H9 (cell line): ENCODE measurements at regions not wholly inside any gene's neighbourhood (a gene's known extent, or its start where the extent isn't known, plus 50 kb on each side); places are given as distances from the start of the nearest gene placed in this dataset.

ENCODE experiments used
- DNase-seq: peaks from one replicate; pipeline ENCODE4 v3.0.0-alpha.2; 2017
- H2AFZ ChIP-seq: one replicate; pipeline ENCODE4 v1.6.1; 2013; ENCODE audit warnings: mild to moderate bottlenecking, low read length, control low read depth, moderate library complexity
- H2AK5ac ChIP-seq: 2 replicates; pipeline ENCODE4 v1.6.1; 2013; ENCODE audit warnings: low read length, control low read depth, mixed read lengths; ENCODE audit not compliant: insufficient read length
- H2BK120ac ChIP-seq: one replicate; pipeline ENCODE4 v1.6.1; 2013; ENCODE audit warnings: low read depth, mild to moderate bottlenecking, low read length, control low read depth, inconsistent platforms; ENCODE audit not compliant: poor library complexity, severe bottlenecking
- H2BK12ac ChIP-seq: 2 replicates; pipeline ENCODE4 v1.6.1; 2013; ENCODE audit warnings: low read length, control low read depth, mixed read lengths, low read depth; ENCODE audit not compliant: insufficient read length
- H2BK15ac ChIP-seq: 2 replicates; pipeline ENCODE4 v1.6.1; 2013; ENCODE audit warnings: low read depth, low read length, control low read depth
- H2BK20ac ChIP-seq: one replicate; pipeline ENCODE4 v1.6.1; 2013; ENCODE audit warnings: low read depth, mild to moderate bottlenecking, low read length, control low read depth, inconsistent platforms; ENCODE audit not compliant: poor library complexity, severe bottlenecking
- H2BK5ac ChIP-seq: 2 replicates; pipeline ENCODE4 v1.6.1; 2013; ENCODE audit warnings: low read length, control low read depth, mixed read lengths; ENCODE audit not compliant: insufficient read length
- H3K14ac ChIP-seq: 2 replicates; pipeline ENCODE4 v1.6.1; 2013; ENCODE audit warnings: low read length, control low read depth; ENCODE audit not compliant: insufficient read depth
- H3K18ac ChIP-seq: 2 replicates; pipeline ENCODE4 v1.6.1; 2013; ENCODE audit warnings: low read depth, mild to moderate bottlenecking, mixed read lengths, low read length, control low read depth; ENCODE audit not compliant: insufficient read length
- H3K23ac ChIP-seq: 2 replicates; pipeline ENCODE4 v1.6.1; 2013; ENCODE audit warnings: low read length, control low read depth, mixed read lengths, low read depth; ENCODE audit not compliant: insufficient read length
- H3K23me2 ChIP-seq: 2 replicates; pipeline ENCODE4 v1.6.1; 2013; ENCODE audit warnings: low read depth, mild to moderate bottlenecking, mixed read lengths, low read length, control low read depth; ENCODE audit not compliant: insufficient read length, poor library complexity, severe bottlenecking
- H3K27ac ChIP-seq: 2 replicates; pipeline ENCODE4 v1.5.1; 2013; ENCODE audit warnings: low read length, control low read depth, mixed read lengths, low read depth; ENCODE audit not compliant: insufficient read length
- H3K27me3 ChIP-seq: 2 replicates; pipeline ENCODE4 v1.6.1; 2013; ENCODE audit warnings: low read length, control low read depth, inconsistent platforms; ENCODE audit not compliant: insufficient read depth
- H3K4ac ChIP-seq: 2 replicates; pipeline ENCODE4 v1.6.1; 2013; ENCODE audit warnings: low read depth, mild to moderate bottlenecking, control low read depth, inconsistent platforms, low read length, moderate library complexity
- H3K4me1 ChIP-seq: 2 replicates; pipeline ENCODE4 v1.6.1; 2013; ENCODE audit warnings: low read length, control low read depth, inconsistent platforms; ENCODE audit not compliant: insufficient read depth
- H3K4me2 ChIP-seq: 2 replicates; pipeline ENCODE4 v1.6.1; 2013; ENCODE audit warnings: low read length, control low read depth, mixed read lengths; ENCODE audit not compliant: insufficient read length, insufficient read depth
- H3K56ac ChIP-seq: 2 replicates; pipeline ENCODE4 v1.6.1; 2013; ENCODE audit warnings: low read depth, mild to moderate bottlenecking, mixed read lengths, low read length, control low read depth; ENCODE audit not compliant: insufficient read length
- H3K79me1 ChIP-seq: 2 replicates; pipeline ENCODE4 v1.6.1; 2013; ENCODE audit warnings: low read depth, mild to moderate bottlenecking, moderate library complexity, low read length, control low read depth, inconsistent platforms; ENCODE audit not compliant: insufficient read depth, poor library complexity, severe bottlenecking
- H3K79me2 ChIP-seq: 2 replicates; pipeline ENCODE4 v1.6.1; 2013; ENCODE audit warnings: low read length, control low read depth, inconsistent platforms; ENCODE audit not compliant: insufficient read depth
- H3K9ac ChIP-seq: 2 replicates; pipeline ENCODE4 v1.6.1; 2013; ENCODE audit warnings: low read length, control low read depth, mixed read lengths; ENCODE audit not compliant: insufficient read length; ENCODE audit errors: extremely low read depth
- H3K9me3 ChIP-seq: one replicate; pipeline ENCODE4 v1.6.1; 2013; ENCODE audit warnings: low read depth, low read length, inconsistent platforms; ENCODE audit not compliant: control insufficient read depth
- H3T11ph ChIP-seq: one replicate; pipeline ENCODE4 v1.6.1; 2013; ENCODE audit warnings: mild to moderate bottlenecking, low read length, control low read depth, inconsistent platforms
- H4K20me1 ChIP-seq: one replicate; pipeline ENCODE4 v1.6.1; 2013; ENCODE audit not compliant: control insufficient read depth, insufficient read length, insufficient read depth
- H4K5ac ChIP-seq: 2 replicates; pipeline ENCODE4 v1.6.1; 2013; ENCODE audit warnings: low read depth, mild to moderate bottlenecking, mixed read lengths, low read length, control low read depth; ENCODE audit not compliant: insufficient read length
- H4K8ac ChIP-seq: replicated peaks from 2 replicates; pipeline ENCODE4 v1.6.1; 2013; ENCODE audit warnings: low read length, control low read depth, mixed read lengths, low read depth; ENCODE audit not compliant: insufficient read length
- H4K91ac ChIP-seq: 2 replicates; pipeline ENCODE4 v1.6.1; 2013; ENCODE audit warnings: low read depth, mild to moderate bottlenecking, moderate library complexity, mixed read lengths, low read length, control low read depth; ENCODE audit not compliant: insufficient read length
- H3K27ac Mint-ChIP-seq, 3 experiments: 2 replicates in 2 of 3; 3 replicates in 1 of 3; pipeline ENCODE4 v1.8.0; 2020 to 2021; ENCODE audit warnings: mixed read lengths in 3 of 3, mild to moderate bottlenecking in 1 of 3, moderate library complexity in 1 of 3
- H3K27me3 Mint-ChIP-seq: 2 replicates; pipeline ENCODE4 v1.8.0; 2021; ENCODE audit warnings: low read depth, mild to moderate bottlenecking, moderate library complexity, mixed read lengths
- H3K36me3 Mint-ChIP-seq, 3 experiments: 2 replicates in 2 of 3; 3 replicates in 1 of 3; pipeline ENCODE4 v1.8.0; 2020 to 2021; ENCODE audit warnings: low read depth in 3 of 3, mixed read lengths in 3 of 3; ENCODE audit not compliant: insufficient read depth in 1 of 3
- H3K4me1 Mint-ChIP-seq, 2 experiments: 2 replicates each; pipeline ENCODE4 v1.8.0; 2020; ENCODE audit warnings: mixed read lengths in 2 of 2
- H3K4me3 Mint-ChIP-seq, 2 experiments: 2 replicates in 1 of 2; 3 replicates in 1 of 2; pipeline ENCODE4 v1.8.0; 2020 to 2021; ENCODE audit warnings: mild to moderate bottlenecking in 2 of 2, mixed read lengths in 2 of 2, moderate library complexity in 1 of 2
- H3K9me3 Mint-ChIP-seq, 2 experiments: 2 replicates in 1 of 2; 3 replicates in 1 of 2; pipeline ENCODE4 v1.8.0; 2020; ENCODE audit warnings: mild to moderate bottlenecking in 2 of 2, mixed read lengths in 2 of 2, moderate library complexity in 1 of 2
- CTCF ChIP-seq: fragments of 200-600 bp; sonication (generic); conservative IDR thresholded peaks from 3 replicates; pipeline ENCODE4 v1.8.0; 2021; ENCODE audit warnings: antibody characterized with exemption, mild to moderate bottlenecking
- WGBS: extraction: QIAGEN DNeasy Blood & Tissue Kit; methylation state at CpG from one replicate; pipeline ENCODE4 v1.1.7; 2013; ENCODE audit warnings: missing lambda C conversion rate, low lambda C conversion rate, mixed read lengths; ENCODE audit not compliant: insufficient read length; ENCODE audit errors: extremely low coverage; 5-methylcytosine and 5-hydroxymethylcytosine counted together

GRCh38 chr18:44061438-44061837, 619.2 kb upstream of the SETBP1 start:
- Mint-ChIP-seq H3K27ac (no peak overlapping the region), H3K4me3 (no peak overlapping the region), H3K27me3 (no peaks in the 10 kb centered on the region), H3K9me3 (peaks cover 5 to 6% of the 10 kb centered on the region in 2 experiments; a peak in 3 of 5 replicates), H3K36me3 (peaks cover 0 to 4% (median 2%) of the 10 kb centered on the region in 3 experiments; a peak in 2 of 7 replicates), H3K4me1 (no peaks in the 10 kb centered on the region)
- Histone ChIP-seq H3K9ac (no peak overlapping the region), H3K79me2 (no peaks in the 10 kb centered on the region), H4K5ac (no peak overlapping the region), H4K20me1 (no peaks in the 10 kb centered on the region), H2BK120ac (no peak overlapping the region), H3K23ac (no peak overlapping the region), H2BK12ac (no peak overlapping the region), H2BK20ac (no peak overlapping the region), H3K23me2 (no peaks in the 10 kb centered on the region), H2AFZ (no peak overlapping the region), H3T11ph (no peak overlapping the region), H3K56ac (no peak overlapping the region), H2BK5ac (no peak overlapping the region), H4K91ac (no peak overlapping the region), H3K27me3 (no peaks in the 10 kb centered on the region), H3K27ac (no peak overlapping the region), H3K18ac (no peak overlapping the region), H3K9me3 (peaks cover 8% of the 10 kb centered on the region), H3K4me2 (no peak overlapping the region), H2BK15ac (no peak overlapping the region), H2AK5ac (no peak overlapping the region), H3K79me1 (no peaks in the 10 kb centered on the region), H3K4me1 (no peaks in the 10 kb centered on the region), H4K8ac (no peak overlapping the region), H3K4ac (no peak overlapping the region), H3K14ac (no peak overlapping the region)
- no peak for DNase-seq
- no peak for TF ChIP-seq CTCF
- no CpG with 5 or more reads among the region's 7 CpGs for WGBS
